Amniotic stem cell (primary cell): ENCODE measurements at regions not wholly inside any gene's neighbourhood (a gene's known extent, or its start where the extent isn't known, plus 50 kb on each side); places are given as distances from the start of the nearest gene placed in this dataset.

Experiments
- DNase-seq: peaks from one replicate; lab custom pipeline; 2025; lab: John Stamatoyannopoulos, UW

DNA sequence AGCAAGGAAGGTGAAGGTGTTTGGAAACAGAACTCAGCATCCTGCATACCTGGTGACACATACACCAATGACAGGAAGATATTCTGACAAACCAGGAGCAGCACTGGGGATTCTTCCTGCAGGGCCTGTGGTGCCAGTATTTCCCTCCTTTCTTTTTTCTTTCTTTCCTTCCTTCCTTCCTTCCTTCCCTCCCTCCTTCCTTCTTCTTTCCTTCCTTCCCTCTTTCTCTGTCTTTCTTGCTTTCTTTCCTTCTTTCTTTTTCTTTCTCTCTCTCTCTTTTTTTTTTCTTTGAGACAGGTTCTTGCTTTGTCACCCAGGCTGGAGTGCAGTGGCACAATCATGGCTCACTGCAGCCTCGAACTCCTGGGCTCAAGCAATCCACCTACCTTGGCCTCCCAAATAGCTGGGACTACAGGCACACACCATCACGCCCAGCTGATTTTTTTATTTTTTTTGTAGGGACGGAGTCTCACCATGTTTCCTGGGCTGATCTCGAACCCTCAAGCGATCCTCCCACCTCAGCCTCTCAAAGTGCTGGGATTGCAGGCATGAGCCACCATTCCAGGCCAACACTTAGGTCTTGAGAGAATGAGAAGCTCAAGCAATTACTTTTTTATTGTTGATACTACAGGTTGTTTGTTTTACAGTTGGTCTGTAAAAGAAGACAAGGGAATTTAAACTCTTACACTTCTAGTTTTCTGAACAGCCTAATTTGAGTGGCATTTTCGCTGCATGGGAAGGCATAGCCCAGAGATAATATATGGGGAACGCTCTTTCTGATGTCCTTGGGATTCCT, 54.7 kb upstream of the GATA6 start:
- no peak for DNase-seq

DNA sequence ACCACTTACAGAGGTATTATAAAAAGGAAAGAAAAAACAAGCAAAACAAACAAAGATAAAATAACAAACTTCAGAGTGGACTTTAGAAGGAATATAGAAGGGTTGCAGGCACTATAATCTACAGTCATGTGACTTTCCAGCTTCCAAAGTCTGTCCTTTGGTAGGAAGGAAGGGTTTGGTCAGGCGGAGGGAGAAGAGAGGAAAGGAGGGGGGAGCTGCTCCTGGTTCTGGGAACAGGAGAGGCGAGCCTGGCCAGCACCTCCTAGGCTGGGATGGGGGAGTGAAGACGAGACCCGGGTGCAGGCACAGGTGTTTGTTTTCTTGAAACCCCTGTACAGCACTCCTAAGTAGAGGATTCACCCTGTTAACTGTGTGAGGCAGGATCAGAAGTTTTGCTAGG, 53.8 kb upstream of the GATA6 start:
- DNase-seq, result no peak
